ENCODE measurements at regions not wholly inside any gene's neighbourhood (a gene's known extent, or its start where the extent isn't known, plus 50 kb on each side); places are given as distances from the start of the nearest gene placed in this dataset.

DNA sequence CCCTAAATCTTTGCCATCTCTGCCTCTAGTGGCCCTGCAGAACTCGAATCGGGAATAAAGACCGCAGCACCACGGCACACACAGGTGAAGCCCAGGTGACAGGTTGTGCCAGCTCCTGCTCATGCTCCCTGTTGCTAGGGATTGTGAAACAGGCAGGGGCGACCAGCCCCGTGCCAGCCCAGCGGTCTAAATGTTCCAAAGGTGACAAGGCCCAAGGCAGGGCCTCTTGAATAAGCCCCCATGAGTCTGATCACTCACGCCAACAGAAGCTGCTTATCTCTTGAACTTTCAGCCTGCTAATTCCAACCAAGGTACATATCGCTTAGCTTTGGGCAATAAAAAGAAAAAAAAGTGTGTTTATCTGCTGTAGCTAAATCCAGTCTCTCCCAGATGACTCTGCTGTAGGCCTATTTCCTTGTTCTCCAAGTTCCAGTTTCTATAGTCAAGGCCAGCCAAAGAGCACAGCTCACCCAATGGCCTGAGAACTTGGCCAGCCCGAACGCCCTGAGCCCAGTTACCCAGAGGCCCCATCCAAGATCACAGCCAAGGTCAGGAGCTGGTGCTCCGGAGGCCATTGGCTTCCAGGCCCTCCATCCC lies 191.1 kb upstream of the GPR12 start:
- H3K4me3 ChIP-seq (ENCODE audit: low read length) = no peak overlapping the region
- no peaks in the 10 kb centered on the region for H3K9me3 ChIP-seq (ENCODE audit: low read length)
- H2AFZ ChIP-seq (ENCODE audit: low read depth, low read length) = no peak overlapping the region
- no peaks in the 10 kb centered on the region for H3K4me1 ChIP-seq (ENCODE audit: insufficient read depth, low read length)
- H3K36me3 ChIP-seq (ENCODE audit: insufficient read depth, low read length) = no peaks in the 10 kb centered on the region
- peaks cover 6% of the 10 kb centered on the region for H3K27me3 ChIP-seq (ENCODE audit: insufficient read depth, low read length)

DNA sequence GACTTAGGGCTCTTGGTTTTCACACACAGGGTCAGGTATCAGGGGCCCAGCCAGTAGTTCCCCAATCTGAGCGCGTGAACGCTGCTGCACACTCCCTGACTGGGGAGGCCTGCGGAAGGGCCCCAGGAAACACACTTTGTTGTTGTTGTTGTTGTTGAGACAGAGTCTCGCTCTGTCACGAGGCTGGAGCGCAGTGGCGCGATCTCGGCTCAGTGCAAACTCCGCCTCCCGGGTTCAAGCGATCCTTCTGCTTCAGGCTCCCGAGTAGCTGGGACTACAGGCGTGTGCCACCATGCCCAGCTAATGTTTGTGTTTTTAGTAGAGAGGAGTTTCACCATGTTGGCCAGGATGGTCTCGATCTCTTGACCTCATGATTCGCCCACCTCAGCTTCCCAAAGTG lies 190.4 kb upstream of the GPR12 start:
- H3K4me3 ChIP-seq (ENCODE audit: low read length) = no peak overlapping the region

GRCh38 chr13:26950546-26950945 lies 190.0 kb upstream of the GPR12 start:
- Histone ChIP-seq H2AFZ (ENCODE audit: low read depth, low read length) (no peak overlapping the region), H3K27me3 (ENCODE audit: insufficient read depth, low read length) (peaks cover 9% of the 10 kb centered on the region), H3K36me3 (ENCODE audit: insufficient read depth, low read length) (no peaks in the 10 kb centered on the region), H3K4me1 (ENCODE audit: insufficient read depth, low read length) (no peaks in the 10 kb centered on the region), H3K4me3 (ENCODE audit: low read length) (no peak overlapping the region), H3K9me3 (ENCODE audit: low read length) (no peaks in the 10 kb centered on the region)

More for the DNA sequence above, 190.4 kb upstream of the GPR12 start:
- Histone ChIP-seq H3K4me1 (ENCODE audit: insufficient read depth, low read length) (no peaks in the 10 kb centered on the region), H3K36me3 (ENCODE audit: insufficient read depth, low read length) (no peaks in the 10 kb centered on the region), H3K9me3 (ENCODE audit: low read length) (no peaks in the 10 kb centered on the region), H2AFZ (ENCODE audit: low read depth, low read length) (no peak overlapping the region), H3K27me3 (ENCODE audit: insufficient read depth, low read length) (peaks cover 9% of the 10 kb centered on the region)

- H3K27me3 ChIP-seq (ENCODE audit: insufficient read depth, low read length) = peaks cover 7% of the 10 kb centered on the region
- no peak overlapping the region for H3K4me3 ChIP-seq (ENCODE audit: low read length)
- H2AFZ ChIP-seq (ENCODE audit: low read depth, low read length) = no peak overlapping the region
- H3K9me3 ChIP-seq (ENCODE audit: low read length) = no peaks in the 10 kb centered on the region
- no peaks in the 10 kb centered on the region for H3K36me3 ChIP-seq (ENCODE audit: insufficient read depth, low read length)
- H3K4me1 ChIP-seq (ENCODE audit: insufficient read depth, low read length) = no peaks in the 10 kb centered on the region
Measured at GRCh38 chr13:26949701-26950502, 189.3 kb upstream of the GPR12 start.

GRCh38 chr13:26948353-26948752 lies 187.8 kb upstream of the GPR12 start:
- no peaks in the 10 kb centered on the region for H3K4me1 ChIP-seq (ENCODE audit: insufficient read depth, low read length)
- H3K36me3 ChIP-seq (ENCODE audit: insufficient read depth, low read length) = no peaks in the 10 kb centered on the region
- H3K27me3 ChIP-seq (ENCODE audit: insufficient read depth, low read length) = peaks cover 6% of the 10 kb centered on the region
- no peak overlapping the region for H2AFZ ChIP-seq (ENCODE audit: low read depth, low read length)
- H3K4me3 ChIP-seq (ENCODE audit: low read length) = no peak overlapping the region
- no peaks in the 10 kb centered on the region for H3K9me3 ChIP-seq (ENCODE audit: low read length)

DNA sequence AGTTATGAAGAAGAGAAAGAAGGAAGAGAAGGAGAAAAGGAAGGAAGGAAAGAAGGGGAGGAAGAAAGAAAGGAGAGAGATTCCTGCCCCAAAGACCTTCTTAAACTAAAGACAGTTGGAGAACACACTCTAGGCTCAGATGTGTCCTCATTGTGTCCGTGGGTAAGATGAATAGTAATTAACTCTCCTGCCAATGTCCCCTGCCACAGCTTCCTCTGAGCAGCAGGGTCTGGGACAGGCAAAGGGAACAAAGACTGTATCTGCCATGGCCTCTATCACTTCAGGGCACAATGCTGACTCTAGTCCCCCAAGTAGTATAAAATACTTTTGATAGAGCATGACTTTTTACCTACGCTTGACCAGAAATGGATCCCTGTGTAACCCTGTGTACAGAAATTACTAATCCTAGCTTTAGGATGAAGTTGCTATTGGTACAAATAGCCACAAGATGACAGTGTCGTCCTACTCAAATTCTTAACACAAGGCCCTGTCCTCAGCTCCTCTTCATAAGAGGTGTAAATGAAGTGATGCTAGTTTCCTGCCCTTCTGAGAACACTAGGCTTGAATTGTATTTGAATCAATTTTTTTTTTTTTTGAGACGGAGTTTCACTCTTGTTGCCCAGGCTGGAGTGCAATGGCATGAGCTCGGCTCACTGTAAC lies 186.2 kb upstream of the GPR12 start:
- Histone ChIP-seq H3K4me3 (ENCODE audit: low read length) (no peak overlapping the region), H3K27me3 (ENCODE audit: insufficient read depth, low read length) (peaks cover 6% of the 10 kb centered on the region), H2AFZ (ENCODE audit: low read depth, low read length) (no peak overlapping the region), H3K36me3 (ENCODE audit: insufficient read depth, low read length) (no peaks in the 10 kb centered on the region), H3K9me3 (ENCODE audit: low read length) (no peaks in the 10 kb centered on the region), H3K4me1 (ENCODE audit: insufficient read depth, low read length) (no peaks in the 10 kb centered on the region)

- H3K4me3 ChIP-seq (ENCODE audit: low read length) = no peak overlapping the region
- no peak overlapping the region for H2AFZ ChIP-seq (ENCODE audit: low read depth, low read length)
- H3K27me3 ChIP-seq (ENCODE audit: insufficient read depth, low read length) = peaks cover 6% of the 10 kb centered on the region
- H3K9me3 ChIP-seq (ENCODE audit: low read length) = no peaks in the 10 kb centered on the region
- H3K36me3 ChIP-seq (ENCODE audit: insufficient read depth, low read length) = no peaks in the 10 kb centered on the region
- H3K4me1 ChIP-seq (ENCODE audit: insufficient read depth, low read length) = no peaks in the 10 kb centered on the region
Measured at GRCh38 chr13:26943748-26944147, 183.2 kb upstream of the GPR12 start.

GRCh38 chr13:26942184-26942583 lies 181.6 kb upstream of the GPR12 start:
- H3K9me3 ChIP-seq (ENCODE audit: low read length) = no peaks in the 10 kb centered on the region
- H3K36me3 ChIP-seq (ENCODE audit: insufficient read depth, low read length) = no peaks in the 10 kb centered on the region

GRCh38 chr13:26941345-26942174 lies 181.0 kb upstream of the GPR12 start:
- Histone ChIP-seq H3K4me3 (ENCODE audit: low read length) (no peak overlapping the region), H3K9me3 (ENCODE audit: low read length) (no peaks in the 10 kb centered on the region), H3K4me1 (ENCODE audit: insufficient read depth, low read length) (no peaks in the 10 kb centered on the region), H2AFZ (ENCODE audit: low read depth, low read length) (no peak overlapping the region), H3K27me3 (ENCODE audit: insufficient read depth, low read length) (peaks cover 6% of the 10 kb centered on the region), H3K36me3 (ENCODE audit: insufficient read depth, low read length) (no peaks in the 10 kb centered on the region)

More at GRCh38 chr13:26942184-26942583, 181.6 kb upstream of the GPR12 start:
- Histone ChIP-seq H3K27me3 (ENCODE audit: insufficient read depth, low read length) (peaks cover 6% of the 10 kb centered on the region), H2AFZ (ENCODE audit: low read depth, low read length) (no peak overlapping the region), H3K4me1 (ENCODE audit: insufficient read depth, low read length) (no peaks in the 10 kb centered on the region), H3K4me3 (ENCODE audit: low read length) (no peak overlapping the region)

DNA sequence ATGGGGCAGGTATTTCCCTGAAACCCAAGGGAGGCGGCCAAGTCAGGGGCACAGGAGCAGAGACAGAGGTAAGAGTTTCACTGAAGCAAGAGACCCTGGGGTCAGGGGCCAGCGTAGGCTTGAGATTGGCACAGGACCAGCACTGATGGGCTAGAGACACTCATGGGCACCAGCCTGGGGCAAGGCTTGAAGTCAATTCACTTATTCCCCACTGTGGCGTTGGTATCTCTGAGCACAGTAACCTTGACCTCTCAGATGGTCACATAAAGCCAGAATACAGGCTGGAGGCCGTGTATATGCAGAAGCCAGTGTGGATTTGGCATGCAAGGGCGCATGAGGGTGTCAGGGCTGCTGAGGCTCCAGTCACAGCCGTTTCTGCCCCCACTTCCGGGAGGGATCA lies 173.5 kb upstream of the GPR12 start:
- no peak overlapping the region for H2AFZ ChIP-seq (ENCODE audit: low read depth, low read length)
- H3K36me3 ChIP-seq (ENCODE audit: insufficient read depth, low read length) = no peaks in the 10 kb centered on the region
- H3K4me1 ChIP-seq (ENCODE audit: insufficient read depth, low read length) = no peaks in the 10 kb centered on the region
- no peaks in the 10 kb centered on the region for H3K9me3 ChIP-seq (ENCODE audit: low read length)
- no peaks in the 10 kb centered on the region for H3K27me3 ChIP-seq (ENCODE audit: insufficient read depth, low read length)
- no peak overlapping the region for H3K4me3 ChIP-seq (ENCODE audit: low read length)

DNA sequence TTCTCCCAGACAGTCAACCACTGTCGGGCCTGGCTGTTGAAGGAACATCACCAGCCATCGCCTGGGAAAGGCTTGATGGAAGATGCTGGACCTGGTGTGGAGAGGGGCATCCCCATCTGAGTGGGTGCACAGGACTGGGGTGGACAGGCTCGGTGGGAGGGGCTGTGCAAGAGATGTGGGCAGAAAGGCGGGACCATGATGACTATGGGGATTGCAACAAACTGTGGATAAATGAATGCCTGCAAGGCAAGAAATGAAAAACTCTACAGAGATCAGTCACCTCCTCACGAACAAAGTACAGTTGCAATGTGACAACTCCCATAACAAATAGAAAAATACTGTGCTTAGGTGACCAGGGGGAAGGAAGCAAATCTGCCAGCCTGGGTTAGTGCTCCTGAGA lies 171.9 kb upstream of the GPR12 start:
- H3K36me3 ChIP-seq (ENCODE audit: insufficient read depth, low read length) = no peaks in the 10 kb centered on the region
- H3K4me1 ChIP-seq (ENCODE audit: insufficient read depth, low read length) = no peaks in the 10 kb centered on the region
- no peak overlapping the region for H3K4me3 ChIP-seq (ENCODE audit: low read length)
- no peaks in the 10 kb centered on the region for H3K9me3 ChIP-seq (ENCODE audit: low read length)
- no peaks in the 10 kb centered on the region for H3K27me3 ChIP-seq (ENCODE audit: insufficient read depth, low read length)
- no peak overlapping the region for H2AFZ ChIP-seq (ENCODE audit: low read depth, low read length)

DNA sequence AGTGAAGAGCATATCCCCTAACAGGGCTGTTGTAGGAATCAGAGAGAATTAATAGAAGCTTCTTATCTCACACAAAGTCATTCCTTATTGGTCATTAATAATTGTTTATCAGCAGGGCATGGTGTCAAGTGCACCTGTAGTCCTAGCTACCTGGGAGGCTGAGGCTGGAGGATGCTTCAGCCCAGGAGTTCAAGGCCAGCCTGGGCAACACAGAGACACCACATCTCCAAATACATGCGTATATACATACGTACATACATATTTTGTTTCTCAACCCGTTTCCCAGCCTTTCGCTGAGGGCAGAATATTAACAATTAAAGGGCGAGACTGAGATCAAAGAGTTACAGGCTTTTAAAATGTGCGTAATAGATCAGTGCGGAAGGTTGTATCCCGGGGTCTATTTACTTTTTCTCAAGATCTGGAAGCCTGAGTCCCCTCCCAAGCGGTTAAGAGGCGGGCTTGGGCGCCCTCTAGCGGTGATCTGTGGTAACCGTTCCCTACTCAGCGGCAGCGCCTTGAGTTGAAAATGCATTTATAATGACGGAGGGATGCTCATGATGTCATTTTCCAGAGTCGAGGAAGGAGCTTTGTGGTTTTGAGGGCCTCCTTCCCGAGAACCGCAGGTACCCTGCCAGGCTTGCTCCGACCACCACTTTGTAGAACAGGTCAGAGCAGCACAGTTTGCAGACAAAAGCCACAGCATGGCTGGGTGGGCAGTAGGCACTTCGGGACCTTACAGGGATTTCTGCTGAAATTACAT lies 169.6 kb upstream of the GPR12 start:
- Histone ChIP-seq H3K27me3 (ENCODE audit: insufficient read depth, low read length) (peaks cover 2% of the 10 kb centered on the region), H3K4me3 (ENCODE audit: low read length) (peak overlapping the region; percentile 7), H3K36me3 (ENCODE audit: insufficient read depth, low read length) (no peaks in the 10 kb centered on the region), H3K9me3 (ENCODE audit: low read length) (no peaks in the 10 kb centered on the region), H2AFZ (ENCODE audit: low read depth, low read length) (peak overlapping the region; percentile 46), H3K4me1 (ENCODE audit: insufficient read depth, low read length) (no peaks in the 10 kb centered on the region)
